Activated T-cell treated with anti-CD3 and anti-CD28 coated beads, Interleukin-2, amount 50 U/mL, for 4 hours (primary cell): ENCODE measurements at regions not wholly inside any gene's neighbourhood (a gene's known extent, or its start where the extent isn't known, plus 50 kb on each side); places are given as distances from the start of the nearest gene placed in this dataset.

ENCODE experiments used
- ATAC-seq, 2 donors: fragments of 200-7000 bp; cut with Tn5 transposase; one replicate each; pipeline ENCODE4 v1.10.0; 2021
- DNase-seq: peaks from one replicate; pipeline ENCODE4 v3.0.0-alpha.2; 2020
- H3K27me3 Mint-ChIP-seq: one replicate; pipeline ENCODE4 v1.8.0; 2021; ENCODE audit warnings: low read depth, mixed read lengths
- H3K36me3 Mint-ChIP-seq: one replicate; pipeline ENCODE4 v1.8.0; 2022; ENCODE audit warnings: mixed read lengths; ENCODE audit not compliant: insufficient read depth
- H3K4me1 Mint-ChIP-seq: one replicate; pipeline ENCODE4 v1.8.0; 2021; ENCODE audit warnings: low read depth, mixed read lengths
- H3K4me3 Mint-ChIP-seq: one replicate; pipeline ENCODE4 v1.8.0; 2021; ENCODE audit warnings: mild to moderate bottlenecking, moderate library complexity, mixed read lengths
- H3K9me3 Mint-ChIP-seq: one replicate; pipeline ENCODE4 v1.8.0; 2021; ENCODE audit warnings: mixed read lengths

GRCh38 chr5:133854554-133854953 is 113.9 kb downstream of the C5orf15 start:
- Mint-ChIP-seq H3K9me3 (no peaks in the 10 kb centered on the region), H3K36me3 (no peaks in the 10 kb centered on the region), H3K4me3 (no peak overlapping the region), H3K27me3 (peaks cover 7% of the 10 kb centered on the region), H3K4me1 (peaks cover 1% of the 10 kb centered on the region)
- no peak for ATAC-seq
- no peak for DNase-seq

- Mint-ChIP-seq H3K4me1 (no peaks in the 10 kb centered on the region), H3K27me3 (peaks cover 7% of the 10 kb centered on the region), H3K9me3 (no peaks in the 10 kb centered on the region), H3K4me3 (no peak overlapping the region), H3K36me3 (no peaks in the 10 kb centered on the region)
- ATAC-seq: no peak
- DNase-seq: no peak
Measured at GRCh38 chr5:133853646-133854365, 114.6 kb downstream of the C5orf15 start.

GRCh38 chr5:133851521-133851920 is 116.9 kb downstream of the C5orf15 start:
- no peak for ATAC-seq
- Mint-ChIP-seq H3K36me3 (no peaks in the 10 kb centered on the region), H3K9me3 (no peaks in the 10 kb centered on the region), H3K27me3 (peaks cover 16% of the 10 kb centered on the region), H3K4me3 (no peak overlapping the region), H3K4me1 (peaks cover 6% of the 10 kb centered on the region)
- no peak for DNase-seq

- Mint-ChIP-seq H3K36me3 (no peaks in the 10 kb centered on the region), H3K9me3 (no peaks in the 10 kb centered on the region), H3K27me3 (peaks cover 16% of the 10 kb centered on the region), H3K4me1 (peaks cover 6% of the 10 kb centered on the region), H3K4me3 (no peak overlapping the region)
- ATAC-seq (no peak), DNase-seq (no peak)
Measured at GRCh38 chr5:133850811-133851210, 117.6 kb downstream of the C5orf15 start.

GRCh38 chr5:133849116-133849515 is 119.3 kb downstream of the C5orf15 start:
- Mint-ChIP-seq H3K4me1 (peaks cover 6% of the 10 kb centered on the region), H3K27me3 (peaks cover 13% of the 10 kb centered on the region), H3K9me3 (no peaks in the 10 kb centered on the region), H3K36me3 (no peaks in the 10 kb centered on the region), H3K4me3 (no peak overlapping the region)
- DNase-seq: no peak
- ATAC-seq: no peak

GRCh38 chr5:133848341-133848811 is 120.0 kb downstream of the C5orf15 start:
- H3K4me3 Mint-ChIP-seq: no peak overlapping the region
- no peak for DNase-seq
- no peak for ATAC-seq

GRCh38 chr5:133847886-133848285 is 120.5 kb downstream of the C5orf15 start:
- Mint-ChIP-seq H3K4me3 (no peak overlapping the region), H3K4me1 (peaks cover 6% of the 10 kb centered on the region)
- ATAC-seq: no peak

More at GRCh38 chr5:133848341-133848811, 120.0 kb downstream of the C5orf15 start:
- H3K36me3 Mint-ChIP-seq: no peaks in the 10 kb centered on the region
- H3K27me3 Mint-ChIP-seq: peaks cover 13% of the 10 kb centered on the region
- no peaks in the 10 kb centered on the region for H3K9me3 Mint-ChIP-seq
- H3K4me1 Mint-ChIP-seq: peaks cover 6% of the 10 kb centered on the region

GRCh38 chr5:133847301-133847700 is 121.1 kb downstream of the C5orf15 start:
- no peaks in the 10 kb centered on the region for H3K9me3 Mint-ChIP-seq
- ATAC-seq (no peak), DNase-seq (no peak)
- H3K4me1 Mint-ChIP-seq: peaks cover 6% of the 10 kb centered on the region
- no peak overlapping the region for H3K4me3 Mint-ChIP-seq
- H3K27me3 Mint-ChIP-seq: peaks cover 10% of the 10 kb centered on the region
- no peaks in the 10 kb centered on the region for H3K36me3 Mint-ChIP-seq

More at GRCh38 chr5:133847886-133848285, 120.5 kb downstream of the C5orf15 start:
- Mint-ChIP-seq H3K36me3 (no peaks in the 10 kb centered on the region), H3K27me3 (peaks cover 11% of the 10 kb centered on the region), H3K9me3 (no peaks in the 10 kb centered on the region)
- DNase-seq: no peak

GRCh38 chr5:133846478-133847226 is 121.8 kb downstream of the C5orf15 start:
- Mint-ChIP-seq H3K9me3 (no peaks in the 10 kb centered on the region), H3K4me1 (peaks cover 6% of the 10 kb centered on the region), H3K36me3 (no peaks in the 10 kb centered on the region), H3K27me3 (peaks cover 8% of the 10 kb centered on the region), H3K4me3 (no peak overlapping the region)
- ATAC-seq (no peak), DNase-seq (no peak)

- Mint-ChIP-seq H3K4me3 (no peak overlapping the region), H3K27me3 (peaks cover 8% of the 10 kb centered on the region), H3K36me3 (no peaks in the 10 kb centered on the region), H3K4me1 (peaks cover 6% of the 10 kb centered on the region), H3K9me3 (no peaks in the 10 kb centered on the region)
- DNase-seq (no peak), ATAC-seq (no peak)
Measured at GRCh38 chr5:133845271-133845670, 123.2 kb downstream of the C5orf15 start.

- Mint-ChIP-seq H3K27me3 (peaks cover 8% of the 10 kb centered on the region), H3K9me3 (no peaks in the 10 kb centered on the region), H3K4me1 (peaks cover 6% of the 10 kb centered on the region), H3K36me3 (no peaks in the 10 kb centered on the region), H3K4me3 (no peak overlapping the region)
- ATAC-seq (no peak), DNase-seq (no peak)
Measured at GRCh38 chr5:133844836-133845235, 123.6 kb downstream of the C5orf15 start.

GRCh38 chr5:133843911-133844310 is 124.5 kb downstream of the C5orf15 start:
- no peaks in the 10 kb centered on the region for H3K9me3 Mint-ChIP-seq
- peaks cover 6% of the 10 kb centered on the region for H3K4me1 Mint-ChIP-seq
- peaks cover 10% of the 10 kb centered on the region for H3K27me3 Mint-ChIP-seq

GRCh38 chr5:133842846-133843611 is 125.4 kb downstream of the C5orf15 start:
- Mint-ChIP-seq H3K36me3 (no peaks in the 10 kb centered on the region), H3K9me3 (no peaks in the 10 kb centered on the region)
- no peak for ATAC-seq

More at GRCh38 chr5:133843911-133844310, 124.5 kb downstream of the C5orf15 start:
- Mint-ChIP-seq H3K36me3 (no peaks in the 10 kb centered on the region), H3K4me3 (no peak overlapping the region)
- ATAC-seq (no peak), DNase-seq (no peak)

More at GRCh38 chr5:133842846-133843611, 125.4 kb downstream of the C5orf15 start:
- no peak for DNase-seq
- Mint-ChIP-seq H3K4me1 (peaks cover 2% of the 10 kb centered on the region), H3K4me3 (no peak overlapping the region), H3K27me3 (peaks cover 13% of the 10 kb centered on the region)
